ENCODE measurements at regions not wholly inside any gene's neighbourhood (a gene's known extent, or its start where the extent isn't known, plus 50 kb on each side); places are given as distances from the start of the nearest gene placed in this dataset.

DNA sequence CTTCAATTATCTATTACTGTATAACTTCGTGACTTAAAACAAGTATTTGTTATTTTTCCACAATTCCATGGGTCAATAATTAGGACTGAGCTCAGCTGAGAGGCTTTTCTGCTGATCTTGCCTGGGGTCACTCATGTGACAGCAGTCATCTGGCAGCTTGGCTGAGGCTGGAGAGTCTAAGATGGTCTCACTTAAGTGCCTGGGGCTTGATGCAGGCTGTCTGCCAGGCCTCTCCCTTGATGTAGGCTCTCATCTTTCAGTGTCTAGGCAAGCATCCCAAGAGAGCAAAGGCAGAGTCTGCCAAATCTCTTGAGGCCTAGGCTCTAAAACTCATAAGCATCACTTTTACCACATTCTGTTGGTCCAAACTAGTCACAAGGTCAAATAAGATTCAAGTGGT, 93.2 kb downstream of the NKX2-1 start (continued):
- TF ChIP-seq, protein P1, sequence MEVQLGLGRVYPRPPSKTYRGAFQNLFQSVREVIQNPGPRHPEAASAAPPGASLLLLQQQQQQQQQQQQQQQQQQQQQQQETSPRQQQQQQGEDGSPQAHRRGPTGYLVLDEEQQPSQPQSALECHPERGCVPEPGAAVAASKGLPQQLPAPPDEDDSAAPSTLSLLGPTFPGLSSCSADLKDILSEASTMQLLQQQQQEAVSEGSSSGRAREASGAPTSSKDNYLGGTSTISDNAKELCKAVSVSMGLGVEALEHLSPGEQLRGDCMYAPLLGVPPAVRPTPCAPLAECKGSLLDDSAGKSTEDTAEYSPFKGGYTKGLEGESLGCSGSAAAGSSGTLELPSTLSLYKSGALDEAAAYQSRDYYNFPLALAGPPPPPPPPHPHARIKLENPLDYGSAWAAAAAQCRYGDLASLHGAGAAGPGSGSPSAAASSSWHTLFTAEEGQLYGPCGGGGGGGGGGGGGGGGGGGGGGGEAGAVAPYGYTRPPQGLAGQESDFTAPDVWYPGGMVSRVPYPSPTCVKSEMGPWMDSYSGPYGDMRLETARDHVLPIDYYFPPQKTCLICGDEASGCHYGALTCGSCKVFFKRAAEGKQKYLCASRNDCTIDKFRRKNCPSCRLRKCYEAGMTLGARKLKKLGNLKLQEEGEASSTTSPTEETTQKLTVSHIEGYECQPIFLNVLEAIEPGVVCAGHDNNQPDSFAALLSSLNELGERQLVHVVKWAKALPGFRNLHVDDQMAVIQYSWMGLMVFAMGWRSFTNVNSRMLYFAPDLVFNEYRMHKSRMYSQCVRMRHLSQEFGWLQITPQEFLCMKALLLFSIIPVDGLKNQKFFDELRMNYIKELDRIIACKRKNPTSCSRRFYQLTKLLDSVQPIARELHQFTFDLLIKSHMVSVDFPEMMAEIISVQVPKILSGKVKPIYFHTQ (CRISPR knock-in tag; IDR thresholded peaks at IDR 0.05) = no peak
- TF ChIP-seq, protein P2, sequence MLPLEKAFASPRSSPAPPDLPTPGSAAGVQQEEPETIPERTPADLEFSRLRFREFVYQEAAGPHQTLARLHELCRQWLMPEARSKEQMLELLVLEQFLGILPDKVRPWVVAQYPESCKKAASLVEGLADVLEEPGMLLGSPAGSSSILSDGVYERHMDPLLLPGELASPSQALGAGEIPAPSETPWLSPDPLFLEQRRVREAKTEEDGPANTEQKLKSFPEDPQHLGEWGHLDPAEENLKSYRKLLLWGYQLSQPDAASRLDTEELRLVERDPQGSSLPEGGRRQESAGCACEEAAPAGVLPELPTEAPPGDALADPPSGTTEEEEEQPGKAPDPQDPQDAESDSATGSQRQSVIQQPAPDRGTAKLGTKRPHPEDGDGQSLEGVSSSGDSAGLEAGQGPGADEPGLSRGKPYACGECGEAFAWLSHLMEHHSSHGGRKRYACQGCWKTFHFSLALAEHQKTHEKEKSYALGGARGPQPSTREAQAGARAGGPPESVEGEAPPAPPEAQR (CRISPR knock-in tag; IDR thresholded peaks at IDR 0.05) = no peak
- no peak for TF ChIP-seq ZNF232 (CRISPR knock-in tag; IDR thresholded peaks at IDR 0.05)

DNA sequence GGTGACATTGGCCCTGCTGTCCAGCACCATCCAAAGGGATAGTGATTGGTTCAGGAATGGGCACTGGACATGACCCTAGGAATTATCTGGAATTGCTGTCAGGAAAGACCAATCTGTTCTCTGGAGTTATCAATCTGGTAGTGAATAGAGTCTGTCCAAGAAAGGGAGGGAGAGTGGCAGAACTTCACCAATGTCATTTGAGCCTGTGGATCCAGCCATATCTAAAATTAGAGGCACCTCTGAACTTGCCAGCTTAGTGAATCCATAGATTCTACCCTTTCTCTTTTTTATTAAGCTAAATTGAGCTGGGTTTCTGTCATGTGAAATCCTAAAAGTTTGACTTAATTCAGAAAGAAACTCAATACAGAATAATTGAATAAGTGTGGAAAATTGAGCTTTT, 93.9 kb downstream of the NKX2-1 start:
- ATAC-seq (no peak), DNase-seq (ENCODE audit: low spot score) (no peak)
- POLR2A ChIA-PET = no interaction called here
- Mint-ChIP-seq H3K4me1 (peaks cover 20% of the 10 kb centered on the region), H3K27ac (no peak overlapping the region), H3K36me3 (no peaks in the 10 kb centered on the region), H3K9me3 (no peaks in the 10 kb centered on the region), H3K27me3 (ENCODE audit: low read depth) (peaks cover 21% of the 10 kb centered on the region), H3K4me3 (no peak overlapping the region)
- TF ChIP-seq FOXK1 (CRISPR knock-in tag; IDR thresholded peaks at IDR 0.05) = no peak
- TF ChIP-seq ETV6 (CRISPR knock-in tag; IDR thresholded peaks at IDR 0.05) = no peak
- no peak for TF ChIP-seq ATF1 (CRISPR knock-in tag; IDR thresholded peaks at IDR 0.05)
- TF ChIP-seq NFE2L1 (CRISPR knock-in tag; IDR thresholded peaks at IDR 0.05) = no peak
- TF ChIP-seq JUN (CRISPR knock-in tag; IDR thresholded peaks at IDR 0.05) = no peak
- TF ChIP-seq ZNF219 (CRISPR knock-in tag; IDR thresholded peaks at IDR 0.05; ENCODE audit: borderline replicate concordance) = no peak
- no peak for TF ChIP-seq ZNF423 (CRISPR knock-in tag; IDR thresholded peaks at IDR 0.05)
- TF ChIP-seq, protein P3, sequence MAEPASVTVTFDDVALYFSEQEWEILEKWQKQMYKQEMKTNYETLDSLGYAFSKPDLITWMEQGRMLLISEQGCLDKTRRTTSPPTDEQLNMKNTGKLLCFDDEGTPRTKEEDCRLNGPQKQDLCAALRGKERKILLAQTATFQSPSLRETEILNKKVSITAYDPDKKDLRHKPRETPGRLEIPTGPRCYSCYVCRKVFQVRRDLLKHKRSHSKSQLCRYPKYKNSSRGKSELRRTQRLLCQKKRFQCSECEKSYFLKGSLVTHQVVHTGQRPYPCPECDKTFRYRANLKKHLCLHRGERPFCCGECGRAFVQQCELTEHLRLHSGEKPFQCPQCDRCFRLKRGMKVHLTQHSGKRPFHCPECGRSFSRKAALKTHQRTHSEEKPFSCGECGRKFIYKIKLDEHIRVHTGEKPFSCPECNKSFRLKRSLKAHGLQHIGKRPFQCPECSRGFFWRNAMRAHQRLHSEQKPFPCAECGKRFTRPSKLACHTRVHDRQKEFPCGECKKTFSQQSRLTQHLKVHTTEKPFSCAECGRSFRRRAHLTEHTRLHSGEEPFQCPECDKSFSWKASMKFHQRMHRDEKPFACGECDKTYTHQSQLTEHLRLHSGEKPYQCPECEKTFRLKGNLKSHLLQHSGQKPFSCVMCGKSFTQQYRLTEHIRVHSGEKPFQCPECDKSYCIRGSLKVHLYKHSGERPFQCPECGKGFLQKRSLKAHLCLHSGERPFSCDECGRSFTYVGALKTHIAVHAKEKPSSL (CRISPR knock-in tag; conservative IDR thresholded peaks at IDR 0.05) = no peak
- TF ChIP-seq SP1 (CRISPR knock-in tag; conservative IDR thresholded peaks at IDR 0.05) = no peak
- TF ChIP-seq ZNF263 (CRISPR knock-in tag; IDR thresholded peaks at IDR 0.05; ENCODE audit: low read depth) = no peak
- TF ChIP-seq, protein P4, sequence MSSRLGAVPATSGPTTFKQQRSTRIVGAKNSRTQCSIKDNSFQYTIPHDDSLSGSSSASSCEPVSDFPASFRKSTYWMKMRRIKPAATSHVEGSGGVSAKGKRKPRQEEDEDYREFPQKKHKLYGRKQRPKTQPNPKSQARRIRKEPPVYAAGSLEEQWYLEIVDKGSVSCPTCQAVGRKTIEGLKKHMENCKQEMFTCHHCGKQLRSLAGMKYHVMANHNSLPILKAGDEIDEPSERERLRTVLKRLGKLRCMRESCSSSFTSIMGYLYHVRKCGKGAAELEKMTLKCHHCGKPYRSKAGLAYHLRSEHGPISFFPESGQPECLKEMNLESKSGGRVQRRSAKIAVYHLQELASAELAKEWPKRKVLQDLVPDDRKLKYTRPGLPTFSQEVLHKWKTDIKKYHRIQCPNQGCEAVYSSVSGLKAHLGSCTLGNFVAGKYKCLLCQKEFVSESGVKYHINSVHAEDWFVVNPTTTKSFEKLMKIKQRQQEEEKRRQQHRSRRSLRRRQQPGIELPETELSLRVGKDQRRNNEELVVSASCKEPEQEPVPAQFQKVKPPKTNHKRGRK (CRISPR knock-in tag; IDR thresholded peaks at IDR 0.05; ENCODE audit: borderline replicate concordance) = no peak
- CTCF ChIA-PET = no interaction called here

DNA sequence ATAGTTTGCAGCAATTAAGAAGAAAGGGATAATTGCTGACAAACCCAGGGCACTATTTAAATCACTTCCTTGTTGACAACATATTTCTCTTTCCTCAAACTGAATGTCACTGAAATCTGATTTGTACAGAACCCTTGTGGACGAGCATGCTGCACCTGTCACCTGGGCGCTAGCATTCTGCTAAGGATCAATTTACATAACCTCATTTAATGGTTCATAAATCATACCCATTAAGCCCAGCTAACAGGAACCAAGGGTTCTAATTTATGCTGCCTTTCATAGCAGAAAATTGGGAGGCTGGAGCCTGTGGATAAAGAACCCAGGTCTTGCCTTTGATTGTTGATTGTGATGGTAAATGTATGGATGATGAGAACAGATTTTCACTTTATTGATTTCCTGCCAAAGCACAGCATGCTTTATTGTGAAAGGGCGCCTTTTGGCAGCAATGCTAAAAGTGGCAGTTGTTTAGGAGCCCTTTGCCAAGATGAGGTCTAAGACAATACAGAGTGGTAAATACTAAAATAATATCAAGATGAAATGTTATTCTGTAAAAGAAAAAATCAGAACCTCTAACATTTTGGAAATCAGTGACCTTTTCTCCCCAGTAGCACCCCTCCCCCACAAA, 95.4 kb downstream of the NKX2-1 start:
- H3K4me3 Mint-ChIP-seq = no peak overlapping the region
- H3K27ac Mint-ChIP-seq = no peak overlapping the region
- ChIA-PET POLR2A (no interaction called here), CTCF (no interaction called here)
- no peak for ATAC-seq
- peaks cover 30% of the 10 kb centered on the region for H3K27me3 Mint-ChIP-seq (ENCODE audit: low read depth)
- H3K4me1 Mint-ChIP-seq = peaks cover 28% of the 10 kb centered on the region
- DNase-seq (ENCODE audit: low spot score) = no peak
- H3K36me3 Mint-ChIP-seq = no peaks in the 10 kb centered on the region
- no peaks in the 10 kb centered on the region for H3K9me3 Mint-ChIP-seq
- no peak for TF ChIP-seq FOXJ3 (CRISPR knock-in tag; IDR thresholded peaks at IDR 0.05; ENCODE audit: borderline replicate concordance)
- no peak for TF ChIP-seq ZNF138 (CRISPR knock-in tag; conservative IDR thresholded peaks at IDR 0.05)
- TF ChIP-seq JUN (CRISPR knock-in tag; IDR thresholded peaks at IDR 0.05) = no peak
- TF ChIP-seq ZNF121 (CRISPR knock-in tag; IDR thresholded peaks at IDR 0.05) = no peak
- TF ChIP-seq, protein P4 (CRISPR knock-in tag; IDR thresholded peaks at IDR 0.05; ENCODE audit: borderline replicate concordance) = no peak
- no peak for TF ChIP-seq ZNF423 (CRISPR knock-in tag; IDR thresholded peaks at IDR 0.05)
- TF ChIP-seq SMAD3 (CRISPR knock-in tag; IDR thresholded peaks at IDR 0.05; ENCODE audit: borderline replicate concordance) = no peak
- TF ChIP-seq GTF2I (CRISPR knock-in tag; conservative IDR thresholded peaks at IDR 0.05) = no peak
- no peak for TF ChIP-seq ETV6 (CRISPR knock-in tag; IDR thresholded peaks at IDR 0.05)
- TF ChIP-seq, protein P5, sequence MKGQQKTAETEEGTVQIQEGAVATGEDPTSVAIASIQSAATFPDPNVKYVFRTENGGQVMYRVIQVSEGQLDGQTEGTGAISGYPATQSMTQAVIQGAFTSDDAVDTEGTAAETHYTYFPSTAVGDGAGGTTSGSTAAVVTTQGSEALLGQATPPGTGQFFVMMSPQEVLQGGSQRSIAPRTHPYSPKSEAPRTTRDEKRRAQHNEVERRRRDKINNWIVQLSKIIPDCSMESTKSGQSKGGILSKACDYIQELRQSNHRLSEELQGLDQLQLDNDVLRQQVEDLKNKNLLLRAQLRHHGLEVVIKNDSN (CRISPR knock-in tag; IDR thresholded peaks at IDR 0.05) = no peak
- TF ChIP-seq JAZF1 (CRISPR knock-in tag; IDR thresholded peaks at IDR 0.05) = no peak
